ENCODE measurements at regions not wholly inside any gene's neighbourhood (a gene's known extent, or its start where the extent isn't known, plus 50 kb on each side); places are given as distances from the start of the nearest gene placed in this dataset.

DNA sequence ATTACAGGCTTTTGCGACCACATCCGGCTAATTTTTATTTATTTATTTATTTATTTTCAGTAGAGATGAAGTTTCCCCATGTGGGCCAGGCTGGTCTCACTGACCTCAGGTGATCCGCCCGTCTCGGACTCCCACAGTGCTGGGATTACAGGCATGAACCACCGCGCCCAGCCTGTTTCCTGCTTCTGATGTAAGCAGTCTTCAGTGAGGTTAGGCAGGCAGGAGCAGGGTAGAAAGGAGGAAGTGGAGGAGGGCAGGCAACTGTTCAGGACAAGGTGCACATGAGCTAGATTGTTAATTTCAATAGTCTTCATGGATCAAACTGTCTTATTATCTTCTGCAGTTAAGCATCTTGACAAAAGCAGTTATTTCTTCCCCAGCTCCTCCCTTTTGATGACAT lies 605.0 kb downstream of the CCSER2 start:
- Histone ChIP-seq H3K9me3 (ENCODE audit: control insufficient read depth, insufficient read depth, low read length) (peaks cover 10% of the 10 kb centered on the region), H3K4me1 (ENCODE audit: control insufficient read depth, insufficient read depth, low read length) (no peaks in the 10 kb centered on the region), H3K4me2 (ENCODE audit: low read depth, low read length) (no peak overlapping the region), H2BK120ac (ENCODE audit: low read depth, low read length) (no peak overlapping the region), H3K23ac (ENCODE audit: low read depth, low read length) (no peak overlapping the region), H3K36me3 (ENCODE audit: control insufficient read depth, insufficient read depth, low read length) (no peaks in the 10 kb centered on the region), H3K27me3 (ENCODE audit: control insufficient read depth, insufficient read depth, low read length) (no peaks in the 10 kb centered on the region), H2AK9ac (replicated peaks; ENCODE audit: low read depth, low read length, poor library complexity) (no peak overlapping the region), H2BK5ac (ENCODE audit: low read depth, low read length, poor library complexity, severe bottlenecking) (no peak overlapping the region), H3K27ac (ENCODE audit: insufficient read depth, low read length) (no peak overlapping the region), H3K4me3 (ENCODE audit: insufficient read depth, low read depth, low read length) (no peak overlapping the region), H2BK20ac (ENCODE audit: low read depth, low read length) (no peak overlapping the region), H3K4ac (ENCODE audit: low read depth, low read length) (no peak overlapping the region), H2AK5ac (ENCODE audit: low read depth, low read length) (no peak overlapping the region), H3K18ac (ENCODE audit: low read depth, low read length) (no peak overlapping the region), H4K20me1 (ENCODE audit: insufficient read depth, low read length) (no peaks in the 10 kb centered on the region), H2BK15ac (ENCODE audit: low read depth, low read length) (no peak overlapping the region), H3K9ac (ENCODE audit: low read depth, low read length) (no peak overlapping the region), H3K9me1 (ENCODE audit: insufficient read depth, low read length) (no peaks in the 10 kb centered on the region), H4K5ac (ENCODE audit: low read depth, low read length) (no peak overlapping the region), H3K14ac (replicated peaks; ENCODE audit: low read depth, low read length) (no peak overlapping the region), H3K56ac (ENCODE audit: extremely low read depth, insufficient read depth, low read length) (no peak overlapping the region), H2AFZ (replicated peaks; ENCODE audit: low read length, poor library complexity) (no peak overlapping the region), H4K91ac (ENCODE audit: insufficient read depth, low read depth, low read length) (no peak overlapping the region), H4K8ac (ENCODE audit: low read depth in 2 of 2, low read length in 2 of 2) (no peak overlapping the region), H3K79me1 (ENCODE audit: low read depth in 1 of 2, low read length in 2 of 2) (no peaks in the 10 kb centered on the region)
- intact Hi-C loops (cut with micrococcal nuclease), result no loop called here
- DNase-seq, result no peak
- TF ChIP-seq NFE2L2 (IDR thresholded peaks at IDR 0.05; ENCODE audit: low read depth, low read length), result no peak
- no peak for TF ChIP-seq RFX5 (IDR thresholded peaks at IDR 0.05; ENCODE audit: low read depth, low read length)
- no peak for TF ChIP-seq CEBPB (IDR thresholded peaks at IDR 0.05; ENCODE audit: low read depth, low read length)
- no peak for TF ChIP-seq SMC3 (IDR thresholded peaks at IDR 0.05; ENCODE audit: low read depth, low read length)
- TF ChIP-seq, protein P1, sequence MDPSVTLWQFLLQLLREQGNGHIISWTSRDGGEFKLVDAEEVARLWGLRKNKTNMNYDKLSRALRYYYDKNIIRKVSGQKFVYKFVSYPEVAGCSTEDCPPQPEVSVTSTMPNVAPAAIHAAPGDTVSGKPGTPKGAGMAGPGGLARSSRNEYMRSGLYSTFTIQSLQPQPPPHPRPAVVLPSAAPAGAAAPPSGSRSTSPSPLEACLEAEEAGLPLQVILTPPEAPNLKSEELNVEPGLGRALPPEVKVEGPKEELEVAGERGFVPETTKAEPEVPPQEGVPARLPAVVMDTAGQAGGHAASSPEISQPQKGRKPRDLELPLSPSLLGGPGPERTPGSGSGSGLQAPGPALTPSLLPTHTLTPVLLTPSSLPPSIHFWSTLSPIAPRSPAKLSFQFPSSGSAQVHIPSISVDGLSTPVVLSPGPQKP (IDR thresholded peaks at IDR 0.05; ENCODE audit: borderline replicate concordance, low read depth, low read length), result no peak
- no peak for TF ChIP-seq RAD21 (IDR thresholded peaks at IDR 0.05; ENCODE audit: low read length)
- no peak for TF ChIP-seq RCOR1 (IDR thresholded peaks at IDR 0.05; ENCODE audit: insufficient replicate concordance, low read length)
- TF ChIP-seq FOS (IDR thresholded peaks at IDR 0.05; ENCODE audit: low read depth, low read length), result no peak
- TF ChIP-seq, protein P2, sequence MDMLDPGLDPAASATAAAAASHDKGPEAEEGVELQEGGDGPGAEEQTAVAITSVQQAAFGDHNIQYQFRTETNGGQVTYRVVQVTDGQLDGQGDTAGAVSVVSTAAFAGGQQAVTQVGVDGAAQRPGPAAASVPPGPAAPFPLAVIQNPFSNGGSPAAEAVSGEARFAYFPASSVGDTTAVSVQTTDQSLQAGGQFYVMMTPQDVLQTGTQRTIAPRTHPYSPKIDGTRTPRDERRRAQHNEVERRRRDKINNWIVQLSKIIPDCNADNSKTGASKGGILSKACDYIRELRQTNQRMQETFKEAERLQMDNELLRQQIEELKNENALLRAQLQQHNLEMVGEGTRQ (IDR thresholded peaks at IDR 0.05; ENCODE audit: low read depth, low read length), result no peak
- TF ChIP-seq, protein P3, sequence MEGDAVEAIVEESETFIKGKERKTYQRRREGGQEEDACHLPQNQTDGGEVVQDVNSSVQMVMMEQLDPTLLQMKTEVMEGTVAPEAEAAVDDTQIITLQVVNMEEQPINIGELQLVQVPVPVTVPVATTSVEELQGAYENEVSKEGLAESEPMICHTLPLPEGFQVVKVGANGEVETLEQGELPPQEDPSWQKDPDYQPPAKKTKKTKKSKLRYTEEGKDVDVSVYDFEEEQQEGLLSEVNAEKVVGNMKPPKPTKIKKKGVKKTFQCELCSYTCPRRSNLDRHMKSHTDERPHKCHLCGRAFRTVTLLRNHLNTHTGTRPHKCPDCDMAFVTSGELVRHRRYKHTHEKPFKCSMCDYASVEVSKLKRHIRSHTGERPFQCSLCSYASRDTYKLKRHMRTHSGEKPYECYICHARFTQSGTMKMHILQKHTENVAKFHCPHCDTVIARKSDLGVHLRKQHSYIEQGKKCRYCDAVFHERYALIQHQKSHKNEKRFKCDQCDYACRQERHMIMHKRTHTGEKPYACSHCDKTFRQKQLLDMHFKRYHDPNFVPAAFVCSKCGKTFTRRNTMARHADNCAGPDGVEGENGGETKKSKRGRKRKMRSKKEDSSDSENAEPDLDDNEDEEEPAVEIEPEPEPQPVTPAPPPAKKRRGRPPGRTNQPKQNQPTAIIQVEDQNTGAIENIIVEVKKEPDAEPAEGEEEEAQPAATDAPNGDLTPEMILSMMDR (conservative IDR thresholded peaks at IDR 0.05; ENCODE audit: low read depth, low read length), result no peak
- no peak for TF ChIP-seq CHD1 (IDR thresholded peaks at IDR 0.05; ENCODE audit: low read depth, low read length)
- ChIA-PET CTCF (no interaction called here), POLR2A (ENCODE audit: unreplicated experiment) (no interaction called here)
- dilution Hi-C loops (cut with HindIII; ENCODE audit: low sequenced_read_pairs, unreplicated experiment), result no loop called here
- in situ Hi-C loops (cut with MboI; ENCODE audit: low sequenced_read_pairs), result no loop called here
- 89% methylated on average over 3 of the region's 7 CpGs; no CpG with 5 or more reads in 1 of the 2 experiments for WGBS, 2 experiments (ENCODE audit: extremely low coverage in 2 of 2, insufficient read length in 1 of 2)
- no peak for ATAC-seq (ENCODE audit: low read depth)
- no TSS peak for BruUV-seq (replicated peaks)
